Endothelial cell of umbilical vein (primary cell): ENCODE measurements at regions not wholly inside any gene's neighbourhood (a gene's known extent, or its start where the extent isn't known, plus 50 kb on each side); places are given as distances from the start of the nearest gene placed in this dataset.

Source experiments
- BruUV-seq: library from RNA; stranded (reverse); fragments of 400-500 nt; replicated peaks from 2 replicates; lab custom pipeline; 2021; lab: Mats Ljungman, UMichigan
- CTCF ChIA-PET: fragments of 300-600, 350-600 bp; sonication (Branson Sonifier 250); formaldehyde crosslinking; loops from one replicate; lab custom pipeline; 2021; ENCODE audit warnings: antibody characterized with exemption, inconsistent platforms; lab: Charles Lee
- POLR2A ChIA-PET: fragments of 300-600, 350-600 bp; sonication (Branson Sonifier 250); formaldehyde crosslinking; loops from one replicate; lab custom pipeline; 2021; ENCODE audit warnings: antibody characterized with exemption, inconsistent platforms; lab: Charles Lee
- DNase-seq: peaks from one replicate; pipeline ENCODE4 v3.0.0-alpha.2; 2011; ENCODE audit warnings: low read depth, low spot score
- FAIRE-seq: peaks from 2 replicates; lab custom pipeline; 2011; peaks lifted over from hg19 to GRCh38; lab: Jason Lieb, UNC
- H2AFZ ChIP-seq: 2 replicates; pipeline ENCODE4 v1.6.0; 2012; ENCODE audit warnings: low read depth, low read length, control low read depth, inconsistent platforms
- H3K27ac ChIP-seq: 2 replicates; pipeline ENCODE4 v1.5.1; 2011; ENCODE audit warnings: low read depth, mild to moderate bottlenecking, control low read depth, low read length, moderate library complexity; ENCODE audit not compliant: insufficient read depth
- H3K27me3 ChIP-seq, 2 experiments: 2 replicates each; pipeline versions ENCODE4 v1.6.0 to v1.6.1; 2011; ENCODE audit warnings: low read length in 2 of 2, mixed read lengths in 1 of 2; ENCODE audit not compliant: control insufficient read depth in 2 of 2, insufficient read depth in 2 of 2
- H3K36me3 ChIP-seq, 2 experiments: 2 replicates in 1 of 2; 3 replicates in 1 of 2; pipeline ENCODE4 v1.5.1; 2011; ENCODE audit warnings: low read length in 2 of 2, mild to moderate bottlenecking in 1 of 2, moderate library complexity in 1 of 2; ENCODE audit not compliant: control insufficient read depth in 2 of 2, insufficient read depth in 2 of 2; ENCODE audit errors: extremely low read depth in 1 of 2
- H3K4me1 ChIP-seq: 3 replicates; pipeline ENCODE4 v1.5.1; 2011; ENCODE audit warnings: mild to moderate bottlenecking, low read length; ENCODE audit not compliant: control insufficient read depth, insufficient read depth; ENCODE audit errors: extremely low read depth
- H3K4me2 ChIP-seq: 2 replicates; pipeline ENCODE4 v1.6.1; 2011; ENCODE audit warnings: low read length, control low read depth, mixed read lengths; ENCODE audit not compliant: insufficient read depth
- H3K4me3 ChIP-seq, 3 experiments: fragments of 200-600 bp in 1 of 3; sonication (generic), shearing (Covaris generic) in 1 of 3; replicated peaks in 1 of 3; 2 replicates each; pipeline ENCODE4 v1.5.1; 2011 to 2016; ENCODE audit warnings: control low read depth in 3 of 3, low read length in 3 of 3, mild to moderate bottlenecking in 2 of 3, inconsistent platforms in 1 of 3, low read depth in 1 of 3, moderate library complexity in 1 of 3; ENCODE audit not compliant: insufficient read depth in 1 of 3
- H3K79me2 ChIP-seq: 2 replicates; pipeline ENCODE4 v1.6.0; 2012; ENCODE audit warnings: low read length, inconsistent platforms; ENCODE audit not compliant: control insufficient read depth, insufficient read depth
- H3K9ac ChIP-seq: replicated peaks from 2 replicates; pipeline ENCODE3; 2011; ENCODE audit warnings: low read length, control low read depth; ENCODE audit not compliant: insufficient read depth; ENCODE audit errors: extremely low read depth
- H3K9me1 ChIP-seq: replicated peaks from 3 replicates; pipeline ENCODE4 v1.6.0; 2011; ENCODE audit warnings: mild to moderate bottlenecking, low read length; ENCODE audit not compliant: control insufficient read depth, insufficient read depth; ENCODE audit errors: extremely low read depth
- H3K9me3 ChIP-seq: replicated peaks from 2 replicates; pipeline ENCODE4 v1.5.1; 2012; ENCODE audit warnings: low read length, inconsistent platforms; ENCODE audit not compliant: control insufficient read depth, insufficient read depth
- H4K20me1 ChIP-seq: replicated peaks from 2 replicates; pipeline ENCODE3; 2011; ENCODE audit warnings: mild to moderate bottlenecking, low read length; ENCODE audit not compliant: control insufficient read depth, insufficient read depth; ENCODE audit errors: extremely low read depth
- CTCF ChIP-seq, 2 donors: IDR thresholded peaks; 1 replicate in 1 of 2; 2 replicates in 1 of 2; pipeline ENCODE4 v1.5.1; 2011; ENCODE audit warnings: low read length in 2 of 2, mild to moderate bottlenecking in 2 of 2, moderate library complexity in 2 of 2, control low read depth in 1 of 2, inconsistent platforms in 1 of 2, low read depth in 1 of 2; ENCODE audit not compliant: insufficient read depth in 1 of 2; ENCODE audit errors: extremely low read depth in 1 of 2
- EZH2 ChIP-seq: IDR thresholded peaks from 2 replicates; pipeline ENCODE4 v1.6.1; 2012; ENCODE audit warnings: borderline replicate concordance, low read depth, mild to moderate bottlenecking, moderate library complexity, low read length, inconsistent platforms; ENCODE audit not compliant: severe bottlenecking
- FOS ChIP-seq: IDR thresholded peaks from 2 replicates; pipeline ENCODE4 v1.6.1; 2011; ENCODE audit warnings: mild to moderate bottlenecking, low read length, moderate library complexity, borderline replicate concordance; ENCODE audit not compliant: insufficient read depth
- GATA2 ChIP-seq: IDR thresholded peaks from 2 replicates; pipeline ENCODE4 v1.7.0; 2011; ENCODE audit warnings: low read depth, mild to moderate bottlenecking, moderate library complexity, mixed read lengths, low read length; ENCODE audit not compliant: insufficient read length, insufficient read depth
- JUN ChIP-seq: IDR thresholded peaks from 2 replicates; pipeline ENCODE4 v1.6.1; 2011; ENCODE audit warnings: borderline replicate concordance, low read depth; ENCODE audit not compliant: insufficient read length, insufficient read depth
- MAX ChIP-seq: IDR thresholded peaks from 2 replicates; pipeline ENCODE4 v1.6.1; 2011; ENCODE audit not compliant: insufficient read depth, insufficient read length
- MYC ChIP-seq: IDR thresholded peaks from one replicate; pipeline ENCODE4 v1.6.1; 2011; ENCODE audit warnings: mild to moderate bottlenecking, low read depth, low read length
- POLR2A ChIP-seq: IDR thresholded peaks from 2 replicates; pipeline ENCODE4 v1.6.1; 2012; ENCODE audit warnings: low read depth, mild to moderate bottlenecking, control low read depth, low read length
- POLR2AphosphoS5 ChIP-seq: IDR thresholded peaks from 2 replicates; pipeline ENCODE4 v1.6.1; 2012; ENCODE audit warnings: low read depth, mild to moderate bottlenecking, control low read depth, low read length, moderate library complexity; ENCODE audit not compliant: insufficient read depth
- dilution Hi-C: fragments of 300-500 bp; cut with MboI; formaldehyde crosslinking; loops from one replicate; pipeline ENCODE4 v1.15.0; 2019; ENCODE audit warnings: low sequenced_read_pairs; ENCODE audit not compliant: extremely low pct_ligation_motif_present
- intact Hi-C: fragments of 100-400 bp; cut with micrococcal nuclease; formaldehyde crosslinking; loops from one replicate; pipeline ENCODE4 v1.10.0; 2022

GRCh38 chr15:69956417-69956816 is 141.3 kb downstream of the TLE3 start:
- Histone ChIP-seq H3K79me2 (no peaks in the 10 kb centered on the region), H3K27me3 (no peaks in the 10 kb centered on the region), H3K27ac (no peak overlapping the region), H4K20me1 (no peaks in the 10 kb centered on the region), H3K36me3 (no peaks in the 10 kb centered on the region), H3K4me3 (no peak overlapping the region), H3K9ac (no peak overlapping the region), H3K4me1 (no peaks in the 10 kb centered on the region), H3K4me2 (no peak overlapping the region), H2AFZ (no peak overlapping the region), H3K9me1 (no peaks in the 10 kb centered on the region), H3K9me3 (no peaks in the 10 kb centered on the region)
- FAIRE-seq = no peak
- POLR2A ChIA-PET = no interaction called here
- intact Hi-C loops (no loop called here), dilution Hi-C loops (no loop called here)
- BruUV-seq = no TSS peak
- CTCF ChIA-PET = no interaction called here
- no peak for DNase-seq
- no peak for TF ChIP-seq POLR2A
- no peak for TF ChIP-seq GATA2
- TF ChIP-seq MAX = no peak
- no peak for TF ChIP-seq JUN
- no peak for TF ChIP-seq FOS
- no peak for TF ChIP-seq CTCF (IDR thresholded peaks at IDR 0.05; ENCODE audit: extremely low read depth in 1 of 2, insufficient read depth in 1 of 2, low read depth in 1 of 2, low read length in 2 of 2)
- TF ChIP-seq EZH2 = no peak

- no TSS peak for BruUV-seq
- Histone ChIP-seq H3K36me3 (no peaks in the 10 kb centered on the region), H3K4me1 (no peaks in the 10 kb centered on the region), H2AFZ (no peak overlapping the region), H3K4me2 (no peak overlapping the region), H4K20me1 (no peaks in the 10 kb centered on the region), H3K9ac (no peak overlapping the region), H3K9me3 (no peaks in the 10 kb centered on the region), H3K4me3 (no peak overlapping the region), H3K9me1 (no peaks in the 10 kb centered on the region), H3K27me3 (no peaks in the 10 kb centered on the region), H3K79me2 (no peaks in the 10 kb centered on the region), H3K27ac (no peak overlapping the region)
- dilution Hi-C loops = no loop called here
- DNase-seq = no peak
- FAIRE-seq = no peak
- ChIA-PET CTCF (no interaction called here), POLR2A (no interaction called here)
- intact Hi-C loops = no loop called here
- no peak for TF ChIP-seq MAX
- TF ChIP-seq CTCF (IDR thresholded peaks at IDR 0.05; ENCODE audit: extremely low read depth in 1 of 2, insufficient read depth in 1 of 2, low read depth in 1 of 2, low read length in 2 of 2) = no peak
- TF ChIP-seq GATA2 = no peak
- TF ChIP-seq POLR2AphosphoS5 = no peak
- no peak for TF ChIP-seq FOS
- TF ChIP-seq MYC = no peak
- no peak for TF ChIP-seq JUN
- TF ChIP-seq EZH2 = no peak
These were observed 140.5 kb downstream of the TLE3 start for GRCh38 chr15:69957175-69957574.
